Left ventricle myocardium superior (tissue), 1 donor: ENCODE measurements at regions not wholly inside any gene's neighbourhood (a gene's known extent, or its start where the extent isn't known, plus 50 kb on each side); places are given as distances from the start of the nearest gene placed in this dataset.
"Not testable (repeated sequence)": the region's sequence is repeated elsewhere in the genome, so short reads cannot be mapped to it uniquely, and the experiment has no call there.

ENCODE experiments used
- ATAC-seq: fragments of 200-7000 bp; cut with Tn5 transposase; one replicate; pipeline ENCODE4 v1.9.1; 2020; ENCODE audit warnings: mild to moderate bottlenecking, moderate library complexity
- DNase-seq: peaks from one replicate; pipeline ENCODE4 v3.0.0-alpha.2; 2020
- intact Hi-C: fragments of 100-400 bp; cut with micrococcal nuclease; formaldehyde crosslinking; loops from one replicate; pipeline ENCODE4 v1.11.0; 2022
- donor health status: DM: no; HTN: yes; CAD: no; lungs with severe emphysema.

DNA sequence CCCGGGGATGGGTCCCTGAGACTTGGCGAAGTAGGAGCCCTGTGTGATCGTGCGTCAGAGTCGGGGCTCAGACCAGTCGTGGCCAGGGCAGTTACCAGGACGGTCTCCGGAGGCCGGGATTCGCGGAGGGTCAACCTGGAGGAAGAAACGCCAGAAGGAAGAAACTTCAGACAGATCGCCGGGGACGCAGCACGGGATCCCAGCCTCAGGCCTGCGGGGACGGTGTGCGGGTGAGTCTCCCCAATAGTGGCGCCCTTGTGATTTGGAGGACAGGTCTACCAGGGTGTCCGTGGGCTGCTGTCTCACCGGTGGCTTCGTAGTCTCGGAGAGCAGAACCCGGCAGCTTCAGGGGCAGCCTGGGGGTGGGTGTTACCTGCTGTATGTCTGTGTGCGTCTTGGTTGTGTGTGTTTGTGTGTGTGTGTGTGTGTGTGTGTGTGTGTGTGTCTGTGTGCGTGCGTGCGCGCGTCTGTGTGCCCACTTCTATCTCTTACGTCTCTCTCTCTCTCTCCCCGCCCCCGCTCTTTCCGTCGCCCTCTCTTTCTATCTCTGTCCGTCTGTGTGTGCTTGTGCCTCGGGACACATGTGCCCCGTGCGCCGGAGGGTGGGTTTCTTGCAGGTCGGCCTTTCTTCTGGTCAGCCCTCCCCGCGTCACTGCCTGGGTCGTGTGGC is 1406.4 kb upstream of the PCDH10 start:
- intact Hi-C loops, ATAC-seq, DNase-seq: not testable (repeated sequence)

DNA sequence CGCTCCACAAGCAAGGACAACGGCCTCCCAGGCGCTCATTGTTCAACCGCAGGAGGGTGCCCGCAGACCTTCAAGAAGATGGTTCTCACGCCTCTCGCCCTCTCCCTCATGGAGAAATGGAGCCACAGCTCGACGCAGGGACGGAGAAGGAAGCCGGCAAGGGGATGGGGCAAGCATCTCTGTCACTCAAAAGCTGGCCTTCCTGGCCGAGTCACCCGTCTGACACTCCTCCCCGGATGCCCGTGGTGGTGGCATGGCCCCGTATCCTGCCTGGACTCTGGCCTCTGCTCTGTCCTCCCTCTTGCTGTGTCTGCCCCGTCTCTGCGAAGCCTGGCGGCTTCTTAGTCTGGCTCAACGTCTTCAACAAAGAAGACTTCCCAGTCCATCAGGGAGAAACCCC is 1405.7 kb upstream of the PCDH10 start:
- DNase-seq = peak; percentile 48
- intact Hi-C loops, ATAC-seq: not testable (repeated sequence)

DNA sequence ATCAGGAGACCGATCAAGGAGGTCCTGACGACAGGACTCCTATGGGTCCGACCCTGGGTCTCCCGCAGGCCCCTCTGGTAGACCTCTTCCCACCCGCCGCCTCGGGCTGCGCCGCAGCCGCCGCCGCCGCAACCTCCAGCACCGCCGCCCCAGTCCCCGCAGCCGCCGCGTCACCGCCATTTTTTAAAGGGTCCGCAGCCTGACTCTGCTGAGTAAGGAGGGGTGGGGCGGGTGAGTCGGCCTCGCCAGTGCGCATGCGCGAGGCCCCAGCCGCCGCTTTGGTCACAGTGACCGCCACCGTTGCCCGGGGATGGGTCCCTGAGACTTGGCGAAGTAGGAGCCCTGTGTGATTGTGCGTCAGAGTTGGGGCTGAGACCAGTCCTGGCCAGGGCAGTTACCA is 1401.9 kb upstream of the PCDH10 start:
- intact Hi-C loops, DNase-seq, ATAC-seq: not testable (repeated sequence)

DNA sequence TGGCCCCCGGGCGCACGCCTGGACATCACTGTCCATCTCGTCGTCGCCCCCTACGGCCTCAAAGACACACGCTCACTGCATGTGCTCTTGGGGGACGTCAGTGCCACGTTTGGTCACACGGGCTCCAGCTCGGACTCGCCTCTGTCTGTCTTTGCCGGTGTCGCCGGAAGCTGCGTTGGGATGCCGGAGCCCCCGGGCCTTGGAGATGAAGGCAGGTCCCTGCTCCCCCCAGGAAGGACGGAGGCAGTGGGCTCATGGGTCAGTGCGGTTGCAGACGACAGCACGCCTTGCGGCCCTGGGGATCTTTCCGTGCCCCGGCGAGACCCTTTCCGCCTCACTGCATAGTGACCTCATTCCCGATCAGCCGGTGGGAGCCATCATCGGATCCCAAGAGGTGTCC is 1399.9 kb upstream of the PCDH10 start:
- ATAC-seq, intact Hi-C loops, DNase-seq: not testable (repeated sequence)

GRCh38 chr4:131750006-131750405 is 1399.1 kb upstream of the PCDH10 start:
- DNase-seq = peak; percentile 35
- intact Hi-C loops, ATAC-seq: not testable (repeated sequence)

- ATAC-seq, intact Hi-C loops: not testable (repeated sequence)
- peak; percentile 65 for DNase-seq
Observed at GRCh38 chr4:131750469-131750868, 1398.6 kb upstream of the PCDH10 start.

- ATAC-seq, DNase-seq, intact Hi-C loops: not testable (repeated sequence)
Observed at GRCh38 chr4:131762234-131762633, 1386.9 kb upstream of the PCDH10 start.

DNA sequence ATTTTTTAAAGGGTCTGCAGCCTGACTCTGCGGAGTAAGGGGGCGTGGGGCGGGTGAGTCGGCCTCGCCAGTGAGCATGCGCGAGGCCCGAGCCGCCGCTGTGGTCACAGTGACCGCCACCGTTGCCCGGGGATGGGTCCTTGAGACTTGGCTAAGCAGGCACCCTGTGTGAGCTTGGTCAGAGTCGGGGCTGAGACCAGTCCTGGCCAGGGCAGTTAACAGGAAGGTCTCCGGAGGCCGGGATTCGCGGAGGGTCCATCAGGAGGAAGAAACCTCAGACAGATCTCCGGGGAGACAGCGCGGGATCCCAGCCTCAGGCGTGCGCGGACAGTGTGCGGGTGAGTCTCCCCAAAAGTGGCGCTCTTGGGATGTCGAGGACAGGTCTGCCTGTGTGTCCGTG is 1384.4 kb upstream of the PCDH10 start:
- intact Hi-C loops = no loop called here
- ATAC-seq = no peak
- DNase-seq = no peak

- intact Hi-C loops, ATAC-seq, DNase-seq: not testable (repeated sequence)
Observed at GRCh38 chr4:131774382-131774781, 1374.7 kb upstream of the PCDH10 start.

GRCh38 chr4:131810565-131810964 is 1338.5 kb upstream of the PCDH10 start:
- intact Hi-C loops, DNase-seq, ATAC-seq: not testable (repeated sequence)
